H9 (cell line): ENCODE measurements at regions not wholly inside any gene's neighbourhood (a gene's known extent, or its start where the extent isn't known, plus 50 kb on each side); places are given as distances from the start of the nearest gene placed in this dataset.

Experiments
- DNase-seq: peaks from one replicate; pipeline ENCODE4 v3.0.0-alpha.2; 2017
- H2AFZ ChIP-seq: one replicate; pipeline ENCODE4 v1.6.1; 2013; ENCODE audit warnings: mild to moderate bottlenecking, low read length, control low read depth, moderate library complexity
- H2AK5ac ChIP-seq: 2 replicates; pipeline ENCODE4 v1.6.1; 2013; ENCODE audit warnings: low read length, control low read depth, mixed read lengths; ENCODE audit not compliant: insufficient read length
- H2BK120ac ChIP-seq: one replicate; pipeline ENCODE4 v1.6.1; 2013; ENCODE audit warnings: low read depth, mild to moderate bottlenecking, low read length, control low read depth, inconsistent platforms; ENCODE audit not compliant: poor library complexity, severe bottlenecking
- H2BK12ac ChIP-seq: 2 replicates; pipeline ENCODE4 v1.6.1; 2013; ENCODE audit warnings: low read length, control low read depth, mixed read lengths, low read depth; ENCODE audit not compliant: insufficient read length
- H2BK15ac ChIP-seq: 2 replicates; pipeline ENCODE4 v1.6.1; 2013; ENCODE audit warnings: low read depth, low read length, control low read depth
- H2BK20ac ChIP-seq: one replicate; pipeline ENCODE4 v1.6.1; 2013; ENCODE audit warnings: low read depth, mild to moderate bottlenecking, low read length, control low read depth, inconsistent platforms; ENCODE audit not compliant: poor library complexity, severe bottlenecking
- H2BK5ac ChIP-seq: 2 replicates; pipeline ENCODE4 v1.6.1; 2013; ENCODE audit warnings: low read length, control low read depth, mixed read lengths; ENCODE audit not compliant: insufficient read length
- H3K14ac ChIP-seq: 2 replicates; pipeline ENCODE4 v1.6.1; 2013; ENCODE audit warnings: low read length, control low read depth; ENCODE audit not compliant: insufficient read depth
- H3K18ac ChIP-seq: 2 replicates; pipeline ENCODE4 v1.6.1; 2013; ENCODE audit warnings: low read depth, mild to moderate bottlenecking, mixed read lengths, low read length, control low read depth; ENCODE audit not compliant: insufficient read length
- H3K23ac ChIP-seq: 2 replicates; pipeline ENCODE4 v1.6.1; 2013; ENCODE audit warnings: low read length, control low read depth, mixed read lengths, low read depth; ENCODE audit not compliant: insufficient read length
- H3K23me2 ChIP-seq: 2 replicates; pipeline ENCODE4 v1.6.1; 2013; ENCODE audit warnings: low read depth, mild to moderate bottlenecking, mixed read lengths, low read length, control low read depth; ENCODE audit not compliant: insufficient read length, poor library complexity, severe bottlenecking
- H3K27ac ChIP-seq: 2 replicates; pipeline ENCODE4 v1.5.1; 2013; ENCODE audit warnings: low read length, control low read depth, mixed read lengths, low read depth; ENCODE audit not compliant: insufficient read length
- H3K27me3 ChIP-seq: 2 replicates; pipeline ENCODE4 v1.6.1; 2013; ENCODE audit warnings: low read length, control low read depth, inconsistent platforms; ENCODE audit not compliant: insufficient read depth
- H3K4ac ChIP-seq: 2 replicates; pipeline ENCODE4 v1.6.1; 2013; ENCODE audit warnings: low read depth, mild to moderate bottlenecking, control low read depth, inconsistent platforms, low read length, moderate library complexity
- H3K4me1 ChIP-seq: 2 replicates; pipeline ENCODE4 v1.6.1; 2013; ENCODE audit warnings: low read length, control low read depth, inconsistent platforms; ENCODE audit not compliant: insufficient read depth
- H3K4me2 ChIP-seq: 2 replicates; pipeline ENCODE4 v1.6.1; 2013; ENCODE audit warnings: low read length, control low read depth, mixed read lengths; ENCODE audit not compliant: insufficient read length, insufficient read depth
- H3K56ac ChIP-seq: 2 replicates; pipeline ENCODE4 v1.6.1; 2013; ENCODE audit warnings: low read depth, mild to moderate bottlenecking, mixed read lengths, low read length, control low read depth; ENCODE audit not compliant: insufficient read length
- H3K79me1 ChIP-seq: 2 replicates; pipeline ENCODE4 v1.6.1; 2013; ENCODE audit warnings: low read depth, mild to moderate bottlenecking, moderate library complexity, low read length, control low read depth, inconsistent platforms; ENCODE audit not compliant: insufficient read depth, poor library complexity, severe bottlenecking
- H3K79me2 ChIP-seq: 2 replicates; pipeline ENCODE4 v1.6.1; 2013; ENCODE audit warnings: low read length, control low read depth, inconsistent platforms; ENCODE audit not compliant: insufficient read depth
- H3K9ac ChIP-seq: 2 replicates; pipeline ENCODE4 v1.6.1; 2013; ENCODE audit warnings: low read length, control low read depth, mixed read lengths; ENCODE audit not compliant: insufficient read length; ENCODE audit errors: extremely low read depth
- H3K9me3 ChIP-seq: one replicate; pipeline ENCODE4 v1.6.1; 2013; ENCODE audit warnings: low read depth, low read length, inconsistent platforms; ENCODE audit not compliant: control insufficient read depth
- H3T11ph ChIP-seq: one replicate; pipeline ENCODE4 v1.6.1; 2013; ENCODE audit warnings: mild to moderate bottlenecking, low read length, control low read depth, inconsistent platforms
- H4K20me1 ChIP-seq: one replicate; pipeline ENCODE4 v1.6.1; 2013; ENCODE audit not compliant: control insufficient read depth, insufficient read length, insufficient read depth
- H4K5ac ChIP-seq: 2 replicates; pipeline ENCODE4 v1.6.1; 2013; ENCODE audit warnings: low read depth, mild to moderate bottlenecking, mixed read lengths, low read length, control low read depth; ENCODE audit not compliant: insufficient read length
- H4K8ac ChIP-seq: replicated peaks from 2 replicates; pipeline ENCODE4 v1.6.1; 2013; ENCODE audit warnings: low read length, control low read depth, mixed read lengths, low read depth; ENCODE audit not compliant: insufficient read length
- H4K91ac ChIP-seq: 2 replicates; pipeline ENCODE4 v1.6.1; 2013; ENCODE audit warnings: low read depth, mild to moderate bottlenecking, moderate library complexity, mixed read lengths, low read length, control low read depth; ENCODE audit not compliant: insufficient read length
- H3K27ac Mint-ChIP-seq, 3 experiments: 2 replicates in 2 of 3; 3 replicates in 1 of 3; pipeline ENCODE4 v1.8.0; 2020 to 2021; ENCODE audit warnings: mixed read lengths in 3 of 3, mild to moderate bottlenecking in 1 of 3, moderate library complexity in 1 of 3
- H3K27me3 Mint-ChIP-seq: 2 replicates; pipeline ENCODE4 v1.8.0; 2021; ENCODE audit warnings: low read depth, mild to moderate bottlenecking, moderate library complexity, mixed read lengths
- H3K36me3 Mint-ChIP-seq, 3 experiments: 2 replicates in 2 of 3; 3 replicates in 1 of 3; pipeline ENCODE4 v1.8.0; 2020 to 2021; ENCODE audit warnings: low read depth in 3 of 3, mixed read lengths in 3 of 3; ENCODE audit not compliant: insufficient read depth in 1 of 3
- H3K4me1 Mint-ChIP-seq, 2 experiments: 2 replicates each; pipeline ENCODE4 v1.8.0; 2020; ENCODE audit warnings: mixed read lengths in 2 of 2
- H3K4me3 Mint-ChIP-seq, 2 experiments: 2 replicates in 1 of 2; 3 replicates in 1 of 2; pipeline ENCODE4 v1.8.0; 2020 to 2021; ENCODE audit warnings: mild to moderate bottlenecking in 2 of 2, mixed read lengths in 2 of 2, moderate library complexity in 1 of 2
- H3K9me3 Mint-ChIP-seq, 2 experiments: 2 replicates in 1 of 2; 3 replicates in 1 of 2; pipeline ENCODE4 v1.8.0; 2020; ENCODE audit warnings: mild to moderate bottlenecking in 2 of 2, mixed read lengths in 2 of 2, moderate library complexity in 1 of 2
- CTCF ChIP-seq: fragments of 200-600 bp; sonication (generic); conservative IDR thresholded peaks from 3 replicates; pipeline ENCODE4 v1.8.0; 2021; ENCODE audit warnings: antibody characterized with exemption, mild to moderate bottlenecking
- WGBS: extraction: QIAGEN DNeasy Blood & Tissue Kit; methylation state at CpG from one replicate; pipeline ENCODE4 v1.1.7; 2013; ENCODE audit warnings: missing lambda C conversion rate, low lambda C conversion rate, mixed read lengths; ENCODE audit not compliant: insufficient read length; ENCODE audit errors: extremely low coverage; 5-methylcytosine and 5-hydroxymethylcytosine counted together

GRCh38 chr1:82562448-82562847 lies 761.7 kb downstream of the ADGRL2 start:
- H4K5ac ChIP-seq = no peak overlapping the region
- Mint-ChIP-seq H3K4me3 (no peak overlapping the region), H3K36me3 (no peaks in the 10 kb centered on the region), H3K9me3 (no peaks in the 10 kb centered on the region), H3K27ac (no peak overlapping the region), H3K27me3 (no peaks in the 10 kb centered on the region), H3K4me1 (peaks cover 16 to 22% of the 10 kb centered on the region in 2 experiments)
- H2BK5ac ChIP-seq = no peak overlapping the region
- no peaks in the 10 kb centered on the region for H3K27me3 ChIP-seq
- no peak overlapping the region for H3K9ac ChIP-seq
- H2AFZ ChIP-seq = no peak overlapping the region
- no peaks in the 10 kb centered on the region for H3K79me1 ChIP-seq
- H2BK120ac ChIP-seq = no peak overlapping the region
- no peak overlapping the region for H3K4me2 ChIP-seq
- H3K23ac ChIP-seq = no peak overlapping the region
- no peak overlapping the region for H2BK12ac ChIP-seq
- no peak overlapping the region for H2BK20ac ChIP-seq
- H3K9me3 ChIP-seq = no peaks in the 10 kb centered on the region
- H3K27ac ChIP-seq = no peak overlapping the region
- no peak overlapping the region for H4K8ac ChIP-seq
- no peak for TF ChIP-seq CTCF
- H3K23me2 ChIP-seq = no peaks in the 10 kb centered on the region
- no peak overlapping the region for H3K56ac ChIP-seq
- H3K14ac ChIP-seq = no peak overlapping the region
- no peak for DNase-seq
- H2BK15ac ChIP-seq = no peak overlapping the region
- no peak overlapping the region for H2AK5ac ChIP-seq
- H3K4me1 ChIP-seq = peaks cover 7% of the 10 kb centered on the region; the same call in 1 of the 2 replicates
- H3K4ac ChIP-seq = no peak overlapping the region
- no peak overlapping the region for H4K91ac ChIP-seq
- WGBS = no CpG with 5 or more reads among the region's 2 CpGs
- H4K20me1 ChIP-seq = no peaks in the 10 kb centered on the region
- H3T11ph ChIP-seq = no peak overlapping the region
- no peaks in the 10 kb centered on the region for H3K79me2 ChIP-seq
- H3K18ac ChIP-seq = no peak overlapping the region
